ENCODE measurements at regions not wholly inside any gene's neighbourhood (a gene's known extent, or its start where the extent isn't known, plus 50 kb on each side); places are given as distances from the start of the nearest gene placed in this dataset.
"Not testable (repeated sequence)": the region's sequence is repeated elsewhere in the genome, so short reads cannot be mapped to it uniquely, and the experiment has no call there.

GRCh38 chr10:108966005-108966404, 957.3 kb downstream of the XPNPEP1 start:
- intact Hi-C loops (cut with DNase I) = no loop called here
- Histone ChIP-seq H3K27ac (ENCODE audit: low read depth in 1 of 2, low read length in 2 of 2) (no peak overlapping the region), H3K36me3 (ENCODE audit: control insufficient read depth in 1 of 2, insufficient read depth in 2 of 2, low read length in 1 of 2) (no peaks in the 10 kb centered on the region), H3K9me3 (ENCODE audit: control insufficient read depth, low read length) (no peaks in the 10 kb centered on the region), H3K4me1 (ENCODE audit: control insufficient read depth in 1 of 2, insufficient read depth in 2 of 2, low read length in 2 of 2) (no peaks in the 10 kb centered on the region), H3K4me3 (ENCODE audit: low read length in 2 of 2) (no peak overlapping the region), H3K27me3 (ENCODE audit: control insufficient read depth in 1 of 2, insufficient read depth in 2 of 2, low read length in 1 of 2) (no peaks in the 10 kb centered on the region)
- DNase-seq = no peak
- ATAC-seq (ENCODE audit: low FRiP score) = no peak

DNA sequence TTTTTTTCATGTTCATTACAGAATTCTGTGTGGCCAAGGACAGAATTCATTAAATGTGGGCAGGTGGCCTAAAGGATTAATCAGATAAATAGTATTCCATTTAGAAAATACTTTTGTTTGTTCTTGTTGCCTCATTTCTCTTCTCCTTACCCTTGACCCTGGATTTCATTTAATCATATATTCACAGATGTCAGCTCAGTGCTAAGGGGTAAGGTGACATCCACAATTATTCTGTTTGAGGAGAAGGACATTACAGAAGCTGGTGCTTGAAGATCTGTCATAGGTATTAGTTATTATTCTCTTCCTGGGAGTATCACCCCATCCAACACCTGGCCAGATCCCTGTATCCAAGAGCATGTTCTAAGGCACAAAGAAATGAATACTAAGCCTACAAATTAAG, 961.1 kb downstream of the XPNPEP1 start:
- H3K36me3 ChIP-seq (ENCODE audit: control insufficient read depth in 1 of 2, insufficient read depth in 2 of 2, low read length in 1 of 2) = no peaks in the 10 kb centered on the region

DNA sequence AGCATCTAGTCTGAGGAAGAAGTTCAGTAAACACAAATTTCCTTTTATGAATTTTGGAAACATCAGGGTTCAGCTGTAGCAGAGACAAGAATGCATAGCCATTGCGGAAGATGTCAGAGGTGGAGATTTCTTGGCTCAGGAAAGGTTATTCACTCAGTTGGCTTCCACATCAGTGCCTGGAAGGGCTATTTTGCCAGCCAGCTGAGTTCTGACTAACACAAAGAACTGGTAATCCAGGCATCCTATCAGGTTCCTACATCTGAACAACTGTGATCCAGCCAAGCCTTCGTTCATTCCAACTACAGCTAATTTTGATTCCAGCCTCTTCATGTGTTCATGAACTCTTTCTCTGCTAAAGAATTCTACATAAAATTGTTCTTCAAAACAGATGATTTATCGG, 965.6 kb downstream of the XPNPEP1 start:
- H3K4me3 ChIP-seq (ENCODE audit: low read length in 2 of 2) = no peak overlapping the region
- 73 to 79% methylated on average over 3 of the region's 3 CpGs for WGBS, 2 donors
- no peaks in the 10 kb centered on the region for H3K9me3 ChIP-seq (ENCODE audit: control insufficient read depth, low read length)
- no peaks in the 10 kb centered on the region for H3K4me1 ChIP-seq (ENCODE audit: control insufficient read depth in 1 of 2, insufficient read depth in 2 of 2, low read length in 2 of 2)
- no peaks in the 10 kb centered on the region for H3K36me3 ChIP-seq (ENCODE audit: control insufficient read depth in 1 of 2, insufficient read depth in 2 of 2, low read length in 1 of 2)
- ATAC-seq (ENCODE audit: low FRiP score) (no peak), DNase-seq (no peak)
- no peaks in the 10 kb centered on the region for H3K27me3 ChIP-seq (ENCODE audit: control insufficient read depth in 1 of 2, insufficient read depth in 2 of 2, low read length in 1 of 2)
- H3K27ac ChIP-seq (ENCODE audit: low read depth in 1 of 2, low read length in 2 of 2) = no peak overlapping the region
- intact Hi-C loops (cut with DNase I) = no loop called here

More for the DNA sequence above, 961.1 kb downstream of the XPNPEP1 start:
- no peak for DNase-seq
- H3K27ac ChIP-seq (ENCODE audit: low read depth in 1 of 2, low read length in 2 of 2) = no peak overlapping the region
- H3K4me3 ChIP-seq (ENCODE audit: low read length in 2 of 2) = no peak overlapping the region
- no peaks in the 10 kb centered on the region for H3K4me1 ChIP-seq (ENCODE audit: control insufficient read depth in 1 of 2, insufficient read depth in 2 of 2, low read length in 2 of 2)
- no peak for ATAC-seq (ENCODE audit: low FRiP score)
- no peaks in the 10 kb centered on the region for H3K9me3 ChIP-seq (ENCODE audit: control insufficient read depth, low read length)
- no peaks in the 10 kb centered on the region for H3K27me3 ChIP-seq (ENCODE audit: control insufficient read depth in 1 of 2, insufficient read depth in 2 of 2, low read length in 1 of 2)
- intact Hi-C loops (cut with DNase I) = no loop called here

- intact Hi-C loops (cut with DNase I) = no loop called here
- whole genome bisulfite sequencing, 2 donors = 57 to 78% methylated on average over 1 of the region's 1 CpG
- H3K4me1 ChIP-seq (ENCODE audit: control insufficient read depth in 1 of 2, insufficient read depth in 2 of 2, low read length in 2 of 2) = no peaks in the 10 kb centered on the region
- H3K4me3 ChIP-seq (ENCODE audit: low read length in 2 of 2) = no peak overlapping the region
- H3K9me3 ChIP-seq (ENCODE audit: control insufficient read depth, low read length) = no peaks in the 10 kb centered on the region
- no peak for DNase-seq
- no peaks in the 10 kb centered on the region for H3K36me3 ChIP-seq (ENCODE audit: control insufficient read depth in 1 of 2, insufficient read depth in 2 of 2, low read length in 1 of 2)
- no peak for ATAC-seq (ENCODE audit: low FRiP score)
- H3K27me3 ChIP-seq (ENCODE audit: control insufficient read depth in 1 of 2, insufficient read depth in 2 of 2, low read length in 1 of 2) = no peaks in the 10 kb centered on the region
- H3K27ac ChIP-seq (ENCODE audit: low read depth in 1 of 2, low read length in 2 of 2) = no peak overlapping the region
These were observed 967.2 kb downstream of the XPNPEP1 start for GRCh38 chr10:108956149-108956548.

DNA sequence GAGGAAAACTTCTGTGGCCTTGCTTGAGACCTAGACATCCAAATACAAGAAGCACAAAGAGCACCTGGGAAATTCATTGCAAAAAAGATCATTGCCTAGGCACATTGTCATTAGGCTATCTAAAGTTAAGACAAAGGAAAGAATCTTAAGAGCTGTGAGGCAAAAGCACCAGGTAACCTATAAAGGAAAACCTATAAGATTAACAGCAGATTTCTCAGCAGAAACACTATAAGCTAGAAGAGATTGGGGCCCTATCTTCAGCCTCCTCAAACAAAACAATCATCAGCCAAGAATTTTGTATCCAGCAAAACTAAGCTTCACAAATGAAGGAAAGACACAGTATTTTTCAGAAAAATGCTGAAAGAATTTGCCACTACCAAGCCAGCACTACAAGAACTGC, 1003.3 kb downstream of the XPNPEP1 start:
- H3K4me3 ChIP-seq (ENCODE audit: low read length in 2 of 2); ATAC-seq (ENCODE audit: low FRiP score); H3K36me3 ChIP-seq (ENCODE audit: control insufficient read depth in 1 of 2, insufficient read depth in 2 of 2, low read length in 1 of 2); H3K27me3 ChIP-seq (ENCODE audit: control insufficient read depth in 1 of 2, insufficient read depth in 2 of 2, low read length in 1 of 2); H3K9me3 ChIP-seq (ENCODE audit: control insufficient read depth, low read length); H3K4me1 ChIP-seq (ENCODE audit: control insufficient read depth in 1 of 2, insufficient read depth in 2 of 2, low read length in 2 of 2); H3K27ac ChIP-seq (ENCODE audit: low read depth in 1 of 2, low read length in 2 of 2); intact Hi-C loops (cut with DNase I); DNase-seq: not testable (repeated sequence)

DNA sequence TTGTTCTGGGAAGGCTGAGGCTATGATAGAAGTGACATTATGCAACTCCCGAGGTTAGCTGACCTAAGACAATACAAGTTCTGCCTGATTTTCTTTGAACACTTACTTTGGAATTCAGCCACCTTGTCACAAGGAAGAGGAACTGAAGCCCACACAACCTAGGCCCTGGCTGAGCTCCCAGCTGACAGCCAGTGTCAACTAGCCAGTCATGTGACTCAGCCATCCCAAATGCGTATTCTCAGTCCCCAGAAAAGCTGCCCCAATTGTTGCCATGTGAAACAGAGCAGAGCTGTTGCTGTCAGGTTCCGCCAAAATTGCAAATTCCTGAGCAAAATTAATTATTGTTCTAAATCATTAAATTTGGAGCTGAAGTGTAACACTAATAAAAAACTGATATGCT, 1010.0 kb downstream of the XPNPEP1 start:
- DNase-seq (no peak), ATAC-seq (ENCODE audit: low FRiP score) (no peak)
- H3K27ac ChIP-seq (ENCODE audit: low read depth in 1 of 2, low read length in 2 of 2) = no peak overlapping the region
- H3K36me3 ChIP-seq (ENCODE audit: control insufficient read depth in 1 of 2, insufficient read depth in 2 of 2, low read length in 1 of 2) = no peaks in the 10 kb centered on the region
- H3K9me3 ChIP-seq (ENCODE audit: control insufficient read depth, low read length) = no peaks in the 10 kb centered on the region
- H3K4me3 ChIP-seq (ENCODE audit: low read length in 2 of 2) = no peak overlapping the region
- 37 to 45% methylated on average over 3 of the region's 3 CpGs for WGBS, 2 donors
- intact Hi-C loops (cut with DNase I) = no loop called here
- H3K4me1 ChIP-seq (ENCODE audit: control insufficient read depth in 1 of 2, insufficient read depth in 2 of 2, low read length in 2 of 2) = no peaks in the 10 kb centered on the region
- H3K27me3 ChIP-seq (ENCODE audit: control insufficient read depth in 1 of 2, insufficient read depth in 2 of 2, low read length in 1 of 2) = no peaks in the 10 kb centered on the region

DNA sequence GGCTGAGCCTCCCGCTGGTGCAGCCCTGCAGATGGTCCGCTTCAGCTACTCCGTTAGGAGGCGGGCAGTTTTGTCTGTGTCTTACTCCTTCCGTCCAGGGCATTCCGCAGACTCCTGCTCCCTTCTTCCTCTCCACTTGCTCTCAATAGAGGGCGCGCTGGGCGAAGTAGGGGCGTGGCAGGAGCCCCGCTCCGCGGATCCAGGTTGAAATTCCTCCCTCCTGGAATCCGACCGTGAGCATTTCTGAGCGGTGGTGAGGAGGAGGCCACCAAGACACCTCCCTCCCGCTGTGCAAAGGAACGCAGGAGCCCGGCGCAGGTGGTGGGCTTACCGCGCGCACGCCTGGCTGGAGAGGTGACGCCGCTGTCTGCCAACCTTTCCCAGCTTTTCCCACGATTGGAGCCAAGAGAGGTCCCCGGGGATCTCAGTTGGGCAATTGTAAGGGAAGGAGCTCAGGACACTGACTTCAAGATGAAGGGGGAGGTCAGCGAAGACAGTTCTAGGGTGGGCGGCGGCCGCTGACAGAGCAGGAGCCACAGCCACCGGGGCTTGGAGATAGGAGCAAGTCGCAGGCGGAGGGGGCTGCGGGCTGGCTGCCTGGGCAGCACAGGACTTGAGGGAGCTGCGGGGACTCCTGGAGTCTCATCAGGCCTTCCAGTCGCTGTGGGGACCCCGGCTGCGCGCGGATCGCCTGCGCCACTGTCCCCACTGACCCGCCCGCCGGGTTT, 1011.3 kb downstream of the XPNPEP1 start:
- DNase-seq = peak; percentile 39 to 73
- intact Hi-C loops (cut with DNase I) = no loop called here
- H3K27ac ChIP-seq (ENCODE audit: low read depth in 1 of 2, low read length in 2 of 2) = no peak overlapping the region
- H3K36me3 ChIP-seq (ENCODE audit: control insufficient read depth in 1 of 2, insufficient read depth in 2 of 2, low read length in 1 of 2) = no peaks in the 10 kb centered on the region
- peak; percentile 79 for ATAC-seq (ENCODE audit: low FRiP score)
- no peaks in the 10 kb centered on the region for H3K4me1 ChIP-seq (ENCODE audit: control insufficient read depth in 1 of 2, insufficient read depth in 2 of 2, low read length in 2 of 2)
- no peak overlapping the region for H3K4me3 ChIP-seq (ENCODE audit: low read length in 2 of 2)
- H3K9me3 ChIP-seq (ENCODE audit: control insufficient read depth, low read length) = no peaks in the 10 kb centered on the region
- no peaks in the 10 kb centered on the region for H3K27me3 ChIP-seq (ENCODE audit: control insufficient read depth in 1 of 2, insufficient read depth in 2 of 2, low read length in 1 of 2)
- 1 to 2% methylated on average over 44 to 47 of the region's 47 CpGs for WGBS, 2 donors

DNA sequence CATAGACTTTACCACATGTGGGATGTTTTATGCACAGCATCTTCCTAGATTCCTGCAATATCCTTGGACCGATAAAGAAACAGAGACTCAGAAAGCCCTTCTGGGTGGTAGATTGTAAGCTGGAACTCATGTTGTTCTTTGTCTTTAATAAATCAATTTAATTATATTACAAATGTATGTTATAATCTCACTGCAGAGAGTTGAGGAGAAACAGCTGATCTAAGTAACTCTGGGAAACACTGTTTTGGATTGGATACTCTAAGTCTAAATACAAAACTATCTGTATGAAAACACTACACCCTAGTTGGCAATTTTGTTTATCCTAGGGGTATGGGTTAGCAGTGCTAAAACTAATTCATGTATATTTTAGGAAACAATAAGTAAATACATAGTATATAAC, 1015.2 kb downstream of the XPNPEP1 start:
- Histone ChIP-seq H3K4me3 (ENCODE audit: low read length in 2 of 2) (no peak overlapping the region), H3K4me1 (ENCODE audit: control insufficient read depth in 1 of 2, insufficient read depth in 2 of 2, low read length in 2 of 2) (peaks cover 0 to 1% of the 10 kb centered on the region in 2 donors), H3K36me3 (ENCODE audit: control insufficient read depth in 1 of 2, insufficient read depth in 2 of 2, low read length in 1 of 2) (no peaks in the 10 kb centered on the region), H3K27me3 (ENCODE audit: control insufficient read depth in 1 of 2, insufficient read depth in 2 of 2, low read length in 1 of 2) (no peaks in the 10 kb centered on the region), H3K9me3 (ENCODE audit: control insufficient read depth, low read length) (no peaks in the 10 kb centered on the region), H3K27ac (ENCODE audit: low read depth in 1 of 2, low read length in 2 of 2) (no peak overlapping the region)
- ATAC-seq (ENCODE audit: low FRiP score) (no peak), DNase-seq (no peak)
- WGBS, 2 donors = 57 to 61% methylated on average over 1 of the region's 1 CpG
- intact Hi-C loops (cut with DNase I) = no loop called here

DNA sequence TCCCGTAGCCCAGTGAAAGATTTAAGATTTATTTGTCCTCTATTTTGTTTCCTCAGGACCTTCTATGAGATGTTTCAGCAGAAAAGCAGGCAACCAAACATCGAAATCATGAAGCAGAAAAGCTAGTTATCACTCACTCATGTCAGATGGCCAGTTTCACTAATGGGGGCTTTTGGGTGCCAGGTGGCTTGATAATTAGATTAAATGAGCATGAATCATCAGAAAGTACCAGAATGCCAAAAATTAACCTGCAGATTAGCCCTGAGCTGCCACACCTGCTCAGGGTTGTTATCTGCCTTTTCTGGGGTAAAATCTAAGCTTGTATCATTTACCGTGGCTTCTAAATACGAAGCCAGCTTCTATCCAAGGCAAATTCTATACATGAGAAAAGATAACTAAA, 1017.5 kb downstream of the XPNPEP1 start:
- WGBS, 2 donors = 58 to 66% methylated on average over 4 of the region's 4 CpGs
- no peaks in the 10 kb centered on the region for H3K9me3 ChIP-seq (ENCODE audit: control insufficient read depth, low read length)

More for the DNA sequence above, 1017.5 kb downstream of the XPNPEP1 start:
- intact Hi-C loops (cut with DNase I) = no loop called here
- Histone ChIP-seq H3K4me1 (ENCODE audit: control insufficient read depth in 1 of 2, insufficient read depth in 2 of 2, low read length in 2 of 2) (peaks cover 0 to 1% of the 10 kb centered on the region in 2 donors), H3K27me3 (ENCODE audit: control insufficient read depth in 1 of 2, insufficient read depth in 2 of 2, low read length in 1 of 2) (no peaks in the 10 kb centered on the region), H3K4me3 (ENCODE audit: low read length in 2 of 2) (no peak overlapping the region), H3K36me3 (ENCODE audit: control insufficient read depth in 1 of 2, insufficient read depth in 2 of 2, low read length in 1 of 2) (no peaks in the 10 kb centered on the region), H3K27ac (ENCODE audit: low read depth in 1 of 2, low read length in 2 of 2) (no peak overlapping the region)
- no peak for ATAC-seq (ENCODE audit: low FRiP score)
- DNase-seq = no peak
